ENCODE measurements at regions not wholly inside any gene's neighbourhood (a gene's known extent, or its start where the extent isn't known, plus 50 kb on each side); places are given as distances from the start of the nearest gene placed in this dataset.
"Not testable (repeated sequence)": the region's sequence is repeated elsewhere in the genome, so short reads cannot be mapped to it uniquely, and the experiment has no call there.

GRCh38 chr17:63295288-63295687 lies 150.8 kb downstream of the CYB561 start:
- no peak for DNase-seq

- no peak for DNase-seq
Observed at GRCh38 chr17:63295839-63296590, 150.1 kb downstream of the CYB561 start.

- DNase-seq: not testable (repeated sequence)
Observed at GRCh38 chr17:63298916-63299315, 147.2 kb downstream of the CYB561 start.

GRCh38 chr17:63304704-63305261 lies 141.3 kb downstream of the CYB561 start:
- no peak for DNase-seq

GRCh38 chr17:63305857-63306256 lies 140.2 kb downstream of the CYB561 start:
- no peak for DNase-seq

- DNase-seq: no peak
Observed at GRCh38 chr17:63306855-63307254, 139.3 kb downstream of the CYB561 start.

GRCh38 chr17:63308272-63308671 lies 137.8 kb downstream of the CYB561 start:
- DNase-seq: no peak

GRCh38 chr17:63309021-63309420 lies 137.1 kb downstream of the CYB561 start:
- DNase-seq: peak; percentile 31

GRCh38 chr17:63311416-63311937 lies 134.6 kb downstream of the CYB561 start:
- peak; percentile 27 for DNase-seq

- no peak for DNase-seq
Observed at GRCh38 chr17:63314761-63315160, 131.3 kb downstream of the CYB561 start.

- no peak for DNase-seq
Observed at GRCh38 chr17:63316100-63316499, 130.0 kb downstream of the CYB561 start.

GRCh38 chr17:63317166-63317840 lies 128.8 kb downstream of the CYB561 start:
- no peak for DNase-seq

- no peak for DNase-seq
Observed at GRCh38 chr17:63325808-63326207, 120.3 kb downstream of the CYB561 start.

GRCh38 chr17:63329876-63330275 lies 116.2 kb downstream of the CYB561 start:
- no peak for DNase-seq

GRCh38 chr17:63331301-63332061 lies 114.6 kb downstream of the CYB561 start:
- no peak for DNase-seq

GRCh38 chr17:63332286-63332685 lies 113.8 kb downstream of the CYB561 start:
- no peak for DNase-seq

GRCh38 chr17:63333869-63334268 lies 112.2 kb downstream of the CYB561 start:
- no peak for DNase-seq

- DNase-seq: no peak
Observed at GRCh38 chr17:63335831-63336230, 110.3 kb downstream of the CYB561 start.

- peak; percentile 13 for DNase-seq
Observed at GRCh38 chr17:63337579-63337978, 108.5 kb downstream of the CYB561 start.

GRCh38 chr17:63338272-63338671 lies 107.8 kb downstream of the CYB561 start:
- DNase-seq: peak; percentile 25

- DNase-seq: no peak
Observed at GRCh38 chr17:63341276-63341675, 104.8 kb downstream of the CYB561 start.

- DNase-seq: no peak
Observed at GRCh38 chr17:63344383-63344782, 101.7 kb downstream of the CYB561 start.

- DNase-seq: peak; percentile 83
Observed at GRCh38 chr17:63345611-63346010, 100.5 kb downstream of the CYB561 start.

Measured in fibroblast of skin of abdomen (primary cell).